Sciatic nerve (tissue), 2 donors: ENCODE measurements at regions not wholly inside any gene's neighbourhood (a gene's known extent, or its start where the extent isn't known, plus 50 kb on each side); places are given as distances from the start of the nearest gene placed in this dataset.
A peak's percentile ranks its signal among the peaks of the same experiment; 100 is the strongest.

ENCODE experiments used
- ATAC-seq: fragments of 200-7000 bp; cut with Tn5 transposase; one replicate; pipeline ENCODE4 v1.9.1; 2020; ENCODE audit warnings: mild to moderate bottlenecking, moderate library complexity
- DNase-seq: peaks from one replicate; pipeline ENCODE4 v3.0.0-alpha.2; 2020; ENCODE audit warnings: low spot score
- intact Hi-C: fragments of 100-400 bp; cut with DNase I; formaldehyde crosslinking; loops from one replicate; pipeline ENCODE4 v1.14.2; 2022
- donor health status: DM: no; HTN: no; CAD: no.
- donor health status: DM: no; HTN: no; CAD: no.

DNA sequence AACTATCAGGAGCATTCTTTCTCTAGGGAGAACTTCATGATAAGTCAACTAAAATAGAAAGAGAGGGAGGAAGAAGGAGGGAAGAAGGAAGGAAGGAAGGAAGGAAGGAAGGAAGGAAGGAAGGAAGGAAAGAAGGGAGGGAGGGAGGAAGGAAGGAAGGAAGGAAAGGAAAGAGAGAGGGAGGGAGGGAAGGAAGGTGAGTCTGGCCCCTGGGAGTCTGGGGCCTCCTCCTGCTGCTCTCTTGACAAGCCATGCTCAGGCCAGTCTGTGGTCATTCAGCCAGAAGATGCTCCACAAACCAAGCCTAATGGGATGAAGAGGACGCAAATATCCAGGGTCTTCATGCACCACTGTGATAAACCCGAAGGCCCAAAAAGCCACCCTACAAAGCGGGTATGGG, 216.4 kb upstream of the AGAP1 start:
- DNase-seq = no peak
- intact Hi-C loops = no loop called here
- ATAC-seq = no peak

DNA sequence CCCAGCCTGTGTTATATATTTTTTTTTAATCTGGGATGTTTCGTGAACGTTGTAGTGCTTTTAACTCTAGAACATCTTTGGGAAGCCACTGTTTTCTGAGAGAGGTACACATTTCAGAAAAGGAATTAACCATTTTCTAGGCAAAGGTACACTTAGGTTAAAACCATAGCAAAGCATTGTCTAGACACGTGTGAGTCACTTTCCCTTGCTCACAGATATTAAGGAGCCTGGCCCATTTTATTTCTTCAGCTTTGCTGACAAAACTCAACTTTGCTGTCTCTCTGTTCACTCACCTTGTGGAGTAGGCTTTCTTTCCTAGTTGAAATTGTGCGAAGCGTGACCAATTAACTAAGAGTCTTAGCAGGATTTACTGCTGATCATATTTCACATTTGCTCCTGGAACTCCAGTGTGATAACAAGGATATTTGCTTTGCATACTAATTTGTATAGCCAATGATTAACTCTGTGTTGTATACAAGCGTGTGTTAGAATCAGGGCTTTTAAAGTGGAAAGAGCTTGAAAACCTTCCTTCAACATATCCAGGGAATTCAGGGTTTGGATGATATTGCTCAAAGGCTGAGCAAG, 215.0 kb upstream of the AGAP1 start:
- intact Hi-C loops = no loop called here
- no peak for DNase-seq
- ATAC-seq = no peak

DNA sequence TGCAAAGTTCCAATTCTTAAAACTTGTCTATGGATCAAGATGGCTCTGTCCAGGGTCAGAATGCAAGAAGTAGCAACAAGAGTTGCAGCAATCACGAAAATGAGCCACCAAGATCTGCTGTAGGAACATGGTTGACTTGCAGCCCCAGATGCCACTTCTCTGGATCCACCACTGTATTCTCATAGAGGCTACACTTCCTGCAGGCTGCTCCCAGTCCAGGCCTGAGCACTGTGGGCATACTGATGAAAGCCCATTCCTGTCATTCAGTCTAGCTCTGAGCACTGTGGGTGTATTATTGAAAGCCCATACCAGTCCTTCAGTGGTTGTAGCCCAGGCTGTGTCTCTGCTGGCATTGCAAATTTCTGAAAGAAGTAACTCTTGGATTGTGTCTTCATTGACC, 213.9 kb upstream of the AGAP1 start:
- DNase-seq = no peak
- intact Hi-C loops = no loop called here
- ATAC-seq = no peak

DNA sequence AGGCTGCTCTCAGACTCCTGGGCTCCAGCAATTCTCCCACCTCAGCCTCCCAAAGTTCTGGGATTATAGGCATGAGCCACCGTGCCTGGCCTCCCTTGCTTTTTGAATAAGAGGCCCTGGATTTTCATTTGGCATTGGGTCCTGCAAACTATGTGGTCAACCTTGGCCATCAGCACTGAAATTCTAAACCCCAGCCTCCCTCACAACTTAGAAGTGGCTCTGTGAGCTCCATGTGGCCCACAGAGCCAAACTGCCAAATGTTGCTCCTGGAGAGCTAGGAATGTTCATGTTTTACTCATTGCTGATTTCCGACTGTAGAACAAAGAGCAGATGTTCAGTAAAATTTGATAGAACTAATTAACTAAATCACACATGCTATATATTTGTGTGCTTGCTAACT, 210.6 kb upstream of the AGAP1 start:
- no peak for ATAC-seq
- intact Hi-C loops = no loop called here
- no peak for DNase-seq

DNA sequence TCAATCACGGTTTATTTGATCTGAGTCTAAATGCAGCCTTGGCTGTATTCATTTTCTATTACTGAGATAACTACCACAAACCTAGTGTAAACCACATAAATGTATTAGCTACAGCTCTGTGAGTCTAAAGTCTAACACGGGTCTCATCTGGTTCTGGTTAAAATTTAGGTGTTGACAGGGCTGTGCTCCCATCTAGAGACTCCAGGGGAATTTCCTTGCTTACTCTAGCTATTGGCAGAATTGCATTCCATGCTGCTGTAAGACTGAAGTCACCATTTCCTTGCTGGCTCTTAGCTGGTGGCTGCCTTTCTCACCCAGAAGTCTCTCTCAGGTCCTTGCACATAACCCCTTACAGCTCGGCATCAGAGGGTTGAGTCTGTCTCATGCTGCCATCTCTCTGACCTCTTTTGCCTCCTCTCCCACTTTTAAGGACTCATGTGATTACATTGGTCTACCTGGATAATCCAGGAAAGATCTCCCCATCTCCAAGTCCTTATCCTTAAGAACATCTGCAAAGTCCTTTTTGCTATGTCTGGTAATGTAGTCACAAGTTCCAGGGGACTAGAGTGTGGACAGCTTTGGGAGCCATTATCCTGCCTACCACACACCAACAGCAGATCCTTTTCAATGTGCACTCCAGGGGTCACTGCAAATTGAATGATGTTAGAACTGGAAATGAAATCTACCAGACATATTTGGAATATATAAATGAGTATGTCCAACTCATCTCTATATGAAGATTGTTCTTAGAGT, 207.0 kb upstream of the AGAP1 start:
- intact Hi-C loops = no loop called here
- DNase-seq (no peak), ATAC-seq (peak; percentile 17)

DNA sequence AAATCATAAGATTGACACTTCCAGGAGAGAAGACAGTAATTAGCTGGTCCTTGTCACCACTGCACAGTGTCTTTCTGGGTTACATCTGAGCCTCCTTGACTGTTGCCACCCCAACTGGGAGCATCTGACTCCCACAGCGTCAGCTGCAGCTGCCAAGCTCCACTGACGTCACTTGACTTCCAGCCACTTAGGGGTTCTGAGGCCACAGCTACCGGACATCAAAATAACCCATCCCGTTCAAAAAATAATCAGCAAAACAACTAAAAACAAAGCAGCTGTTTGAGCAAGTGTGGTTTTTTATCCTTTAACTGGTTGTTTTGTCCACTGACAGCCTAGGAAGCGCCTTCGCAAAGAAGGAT, 206.5 kb upstream of the AGAP1 start:
- no peak for DNase-seq
- ATAC-seq = no peak
- intact Hi-C loops = no loop called here

DNA sequence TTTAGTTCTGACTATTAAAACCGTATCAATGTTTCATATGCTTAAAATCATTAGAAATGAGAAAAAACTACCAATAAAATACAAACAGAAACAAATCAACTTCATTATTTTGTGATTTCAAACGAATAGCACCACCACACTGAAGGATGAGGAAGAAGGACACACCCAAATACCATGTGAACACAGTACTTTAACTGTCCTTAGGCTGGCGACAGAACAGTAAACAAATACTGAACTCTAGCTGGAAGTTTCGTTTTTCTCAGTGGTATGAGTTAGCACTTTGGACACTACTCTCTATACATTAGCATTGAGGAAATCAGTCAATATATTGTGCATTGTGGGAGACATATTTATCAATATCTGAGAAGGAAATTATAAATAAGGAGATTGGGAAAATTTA, 202.4 kb upstream of the AGAP1 start:
- no peak for ATAC-seq
- no peak for DNase-seq
- intact Hi-C loops = no loop called here

DNA sequence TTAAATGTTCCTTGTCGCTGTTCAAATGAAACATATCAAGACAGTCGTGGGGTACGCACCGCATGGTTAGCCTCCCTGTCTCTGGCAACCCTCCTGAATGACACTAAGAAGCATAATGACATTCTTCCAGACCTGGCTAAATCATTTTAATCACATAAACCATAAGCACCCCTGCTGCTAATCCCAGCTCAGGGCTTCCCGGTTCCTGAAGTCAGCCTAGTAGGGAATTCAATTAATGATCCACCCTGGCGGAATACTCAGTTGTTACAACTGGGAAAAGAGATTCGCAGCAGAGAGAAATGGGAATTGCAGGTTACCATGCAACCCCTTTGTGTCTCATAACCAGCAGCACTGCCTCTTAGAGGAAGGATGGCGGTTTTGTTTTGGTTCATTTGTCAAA, 200.8 kb upstream of the AGAP1 start:
- DNase-seq (no peak), ATAC-seq (no peak)
- intact Hi-C loops = no loop called here

DNA sequence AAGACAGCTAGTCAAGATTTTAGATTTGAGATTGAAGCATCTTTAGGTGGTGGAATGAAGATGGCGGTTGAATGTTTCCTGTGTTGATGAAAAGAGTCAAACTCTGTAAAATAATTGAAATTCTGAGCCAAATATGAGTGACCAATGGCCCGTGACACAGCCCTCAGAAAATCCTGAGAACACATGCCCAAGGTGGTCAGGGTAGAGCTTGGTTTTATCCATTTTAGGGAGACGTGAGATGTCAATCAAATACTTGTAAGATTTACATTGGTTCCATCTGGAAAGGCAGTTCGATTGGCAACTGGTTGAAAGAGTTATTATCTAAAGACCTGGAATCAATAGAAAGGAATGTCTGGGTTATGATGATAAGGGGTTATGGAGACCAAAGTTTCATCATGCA, 198.0 kb upstream of the AGAP1 start:
- ATAC-seq (no peak), DNase-seq (no peak)
- intact Hi-C loops = no loop called here

DNA sequence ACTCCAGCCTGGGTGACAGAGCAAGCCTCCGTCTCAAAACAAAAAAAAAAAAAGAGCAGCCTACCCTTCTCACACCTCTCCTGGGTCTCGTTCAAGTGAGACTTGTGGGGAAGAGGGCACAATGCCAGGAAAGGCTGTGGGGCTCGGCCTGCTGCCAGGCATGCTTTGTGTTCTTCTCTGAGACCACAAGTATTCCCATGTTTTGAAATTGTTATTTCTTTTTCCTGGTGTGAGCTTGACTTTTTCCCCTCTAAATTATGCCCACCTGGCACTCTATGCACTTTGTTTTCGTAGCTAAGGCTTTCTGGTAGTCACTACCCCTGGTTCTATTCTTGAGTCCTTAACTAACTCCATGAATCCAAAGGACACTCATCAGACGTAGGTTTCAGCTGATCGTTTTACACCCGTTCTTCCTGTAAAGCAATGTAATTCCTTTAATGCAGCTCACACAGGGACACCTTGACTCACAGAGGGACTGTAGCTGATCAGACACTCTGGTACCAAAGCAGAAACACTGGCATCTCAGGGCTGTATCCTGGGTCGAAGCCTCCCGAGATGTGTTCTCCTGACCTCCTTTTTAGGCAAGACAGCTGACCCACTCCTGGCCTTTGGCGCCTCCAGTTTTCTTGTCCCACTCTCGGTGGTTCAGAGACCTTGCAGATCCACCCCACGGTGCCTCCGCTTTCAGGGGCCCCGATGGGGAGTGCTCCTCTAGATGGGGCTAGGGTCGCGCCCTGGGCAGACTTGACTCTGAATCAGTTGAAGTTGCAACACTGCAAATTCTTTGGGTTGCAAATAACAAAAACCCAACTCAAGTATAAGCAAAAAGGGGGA, 193.3 kb upstream of the AGAP1 start:
- DNase-seq = no peak
- intact Hi-C loops = no loop called here
- ATAC-seq = no peak

DNA sequence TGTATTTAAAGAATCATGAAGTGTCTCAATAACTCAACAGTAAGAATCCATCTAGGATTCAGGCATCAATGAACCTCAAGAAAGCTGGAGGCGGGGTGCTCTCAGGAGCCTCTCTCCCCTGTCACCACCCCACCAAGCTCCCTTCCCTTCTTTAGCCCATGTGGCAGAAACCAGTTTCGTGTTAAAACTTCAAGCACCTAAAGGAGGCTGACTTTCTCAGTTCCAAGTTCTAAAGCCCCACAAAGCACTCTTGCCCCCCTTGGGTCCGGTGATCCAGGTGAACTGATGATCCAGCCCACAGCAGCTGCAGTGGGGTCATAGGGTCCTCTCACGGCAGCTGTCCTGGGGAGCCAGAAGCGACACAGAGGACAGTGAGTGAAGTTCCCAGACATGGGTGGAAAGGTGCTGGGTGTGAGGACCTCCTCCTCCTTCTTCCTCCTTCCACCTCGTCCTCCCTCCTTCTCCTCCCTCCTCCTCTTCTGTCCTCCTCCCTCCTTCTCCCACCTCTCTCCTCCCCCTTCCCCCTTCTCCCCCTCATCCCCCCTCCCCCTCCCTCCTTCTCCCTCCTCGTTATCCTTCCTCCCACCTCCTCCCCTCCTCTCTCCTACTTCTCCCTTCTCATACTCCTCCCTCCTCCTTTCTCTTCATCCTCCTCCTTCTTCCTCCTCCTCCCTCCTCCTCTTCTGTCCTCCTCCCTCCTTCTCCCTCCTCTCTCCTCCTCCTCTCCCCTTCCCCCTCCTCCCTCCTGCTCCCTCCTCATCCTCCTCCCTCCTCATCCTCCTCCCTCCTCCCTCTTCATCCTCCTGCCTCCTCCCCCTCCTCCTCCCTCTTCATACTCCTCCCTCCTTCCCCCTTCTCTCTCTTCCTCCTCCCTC, 192.4 kb upstream of the AGAP1 start:
- DNase-seq (no peak), ATAC-seq (no peak)
- intact Hi-C loops = no loop called here

DNA sequence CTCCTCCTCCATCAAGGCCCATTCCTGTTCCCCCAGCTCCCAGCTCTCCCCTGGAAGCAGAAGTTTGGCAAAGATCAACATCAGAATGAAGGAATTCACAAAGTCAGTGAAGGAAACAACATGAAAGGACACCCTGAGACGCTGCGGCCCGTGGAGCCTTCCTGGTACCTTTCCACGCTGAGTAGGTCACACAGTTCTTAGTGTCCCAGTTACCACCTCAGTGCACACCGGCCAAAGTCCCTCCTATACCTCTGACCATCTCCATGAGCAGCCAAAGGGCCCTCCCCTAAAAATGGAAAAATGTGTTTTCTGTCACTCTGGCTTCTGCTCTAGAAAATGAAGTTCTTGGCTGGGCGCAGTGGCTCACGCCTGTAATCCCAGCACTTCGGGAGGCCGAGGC, 191.6 kb upstream of the AGAP1 start:
- no peak for ATAC-seq
- intact Hi-C loops = no loop called here
- no peak for DNase-seq

DNA sequence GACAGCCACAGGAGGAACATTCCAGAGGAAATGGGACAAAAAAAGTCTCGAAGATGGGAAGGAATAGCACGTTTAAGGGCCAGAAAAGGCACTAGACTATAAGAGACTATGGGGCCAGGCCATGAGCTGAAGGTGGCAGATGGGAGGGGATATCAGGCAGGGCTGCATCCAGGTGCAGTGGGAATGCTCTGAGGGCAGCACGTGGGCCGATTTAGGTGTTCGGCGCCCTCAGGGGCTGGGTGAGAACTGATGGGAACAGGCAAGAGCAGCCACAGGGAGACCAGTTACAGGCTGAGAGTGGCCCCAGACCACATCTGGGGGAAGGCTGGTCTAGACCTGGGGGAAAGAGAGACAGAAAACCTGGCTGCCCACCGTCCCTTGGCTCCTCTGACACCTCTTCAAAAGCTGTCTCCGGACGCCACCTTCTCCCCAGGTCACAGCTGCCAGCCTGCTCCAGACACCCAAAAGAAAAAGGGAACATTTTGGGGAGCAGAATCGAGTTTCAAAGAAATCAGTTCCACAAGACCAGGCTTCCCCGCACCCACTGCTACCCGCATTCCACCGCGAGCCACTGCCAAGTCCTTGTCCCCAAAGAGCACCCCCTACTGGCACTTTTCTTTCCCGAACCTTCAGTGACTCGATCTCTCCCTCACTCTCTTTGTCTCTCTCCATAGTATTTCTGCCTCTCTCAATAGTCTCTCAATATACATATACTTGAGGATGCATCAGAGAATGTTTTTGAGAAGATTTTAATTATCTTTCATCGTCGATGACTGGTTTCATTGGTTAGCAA, 190.1 kb upstream of the AGAP1 start:
- DNase-seq = no peak

DNA sequence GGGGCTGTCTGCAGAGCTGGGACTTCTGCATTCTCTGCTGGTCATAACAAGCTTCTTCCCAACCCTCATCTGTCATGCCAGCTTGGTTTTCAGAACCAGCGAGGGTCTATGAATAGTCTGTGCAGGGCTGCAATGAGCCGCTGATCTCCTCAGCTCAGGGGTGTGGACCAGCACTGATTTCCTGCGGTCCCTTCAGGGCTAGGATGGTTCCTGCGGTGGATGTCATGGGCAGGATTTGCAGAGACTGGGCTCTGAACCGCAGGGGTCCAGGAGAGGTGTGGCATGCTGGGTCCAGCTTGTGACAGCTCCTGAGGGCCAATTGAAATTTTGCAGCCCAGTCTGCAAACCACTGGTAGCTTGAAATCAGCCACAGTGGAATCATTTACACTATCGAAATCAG, 188.2 kb upstream of the AGAP1 start:
- intact Hi-C loops = no loop called here
- no peak for DNase-seq
- ATAC-seq = no peak

More for the DNA sequence above, 190.1 kb upstream of the AGAP1 start:
- intact Hi-C loops = no loop called here
- ATAC-seq = no peak

DNA sequence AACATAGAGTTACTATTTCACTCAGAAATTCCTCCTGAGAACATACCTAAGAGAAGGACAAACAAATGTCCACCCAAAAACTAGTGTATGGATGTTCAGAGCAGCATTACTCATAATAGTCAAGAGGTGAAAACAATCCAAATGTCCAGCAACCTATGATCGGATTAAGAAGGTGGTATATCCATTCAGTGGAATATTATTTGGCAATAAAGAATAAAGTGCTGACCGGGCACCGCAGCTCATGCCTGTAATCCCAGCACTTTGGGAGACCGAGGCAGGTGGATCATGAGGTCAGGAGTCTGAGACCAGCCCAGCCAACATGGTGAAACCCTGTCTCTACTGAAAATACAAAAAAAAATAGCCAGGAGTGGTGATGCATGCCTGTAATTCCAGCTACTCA, 182.8 kb upstream of the AGAP1 start:
- intact Hi-C loops = no loop called here
- DNase-seq (no peak), ATAC-seq (no peak)

DNA sequence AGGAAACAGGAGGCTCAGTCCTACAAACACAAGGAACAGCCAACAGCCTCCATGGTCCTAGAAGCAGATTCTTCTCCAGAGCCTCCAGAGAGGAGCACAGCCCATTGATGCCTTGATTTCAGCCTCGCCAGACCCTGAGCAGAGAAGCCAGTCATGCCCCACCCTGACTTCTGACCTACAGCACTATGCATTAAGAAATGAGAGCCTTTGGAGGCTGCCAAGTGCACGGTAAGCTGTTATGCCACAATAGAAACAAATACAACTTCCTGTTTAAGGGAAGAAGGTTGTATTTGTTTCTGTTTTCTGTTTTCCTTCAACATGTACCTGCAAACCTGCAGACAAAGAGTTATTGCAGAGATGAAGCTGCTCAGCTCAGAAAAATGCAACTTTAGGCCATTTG, 181.3 kb upstream of the AGAP1 start:
- intact Hi-C loops = no loop called here
- no peak for ATAC-seq
- DNase-seq = no peak

DNA sequence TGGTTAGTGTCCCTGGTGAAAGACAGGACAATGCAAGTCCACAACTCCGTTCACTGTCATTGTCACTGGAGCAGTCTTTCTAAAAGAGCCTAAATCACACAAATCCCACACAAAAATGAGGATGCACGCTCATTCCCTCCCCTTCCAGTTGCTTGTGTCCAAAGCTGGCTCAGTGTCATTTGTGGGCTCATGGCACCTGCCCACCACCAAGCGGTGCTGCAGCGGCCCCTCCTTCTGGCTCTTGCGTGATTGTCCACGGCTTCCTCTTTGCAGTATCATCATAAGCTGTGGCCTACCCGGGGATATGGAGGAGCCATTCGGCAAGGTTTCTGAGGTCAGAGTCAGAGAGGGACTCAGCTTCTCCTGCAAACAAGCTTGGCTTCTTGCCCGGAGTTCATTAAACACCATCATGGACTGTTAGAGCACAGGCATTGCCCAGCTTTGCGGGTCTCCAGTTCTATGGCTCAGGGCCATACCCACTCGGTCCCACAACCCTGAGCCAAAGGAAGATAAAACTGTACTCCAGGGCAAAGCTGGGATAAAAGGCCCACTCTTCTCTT, 179.4 kb upstream of the AGAP1 start:
- ATAC-seq (no peak), DNase-seq (no peak)
- intact Hi-C loops = no loop called here

DNA sequence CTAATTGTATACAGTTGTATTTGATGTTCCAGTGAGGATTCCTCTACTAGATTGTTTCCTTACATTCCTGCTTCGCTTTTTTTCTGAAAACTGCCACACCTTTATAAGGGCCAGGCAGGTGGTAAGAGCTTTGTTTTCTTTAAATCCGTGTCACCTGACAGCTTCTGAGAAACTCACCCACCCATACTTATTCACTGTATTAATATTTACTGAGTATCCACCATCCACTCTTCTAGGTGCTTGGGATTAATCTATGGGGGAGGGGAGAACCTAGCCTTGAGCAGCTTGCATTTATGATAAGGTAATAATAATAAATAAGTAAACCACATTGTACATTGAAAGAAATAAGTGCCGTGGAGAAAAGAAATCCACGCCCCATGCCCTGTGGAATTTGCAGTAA, 174.7 kb upstream of the AGAP1 start:
- DNase-seq (no peak), ATAC-seq (no peak)
- intact Hi-C loops = no loop called here

DNA sequence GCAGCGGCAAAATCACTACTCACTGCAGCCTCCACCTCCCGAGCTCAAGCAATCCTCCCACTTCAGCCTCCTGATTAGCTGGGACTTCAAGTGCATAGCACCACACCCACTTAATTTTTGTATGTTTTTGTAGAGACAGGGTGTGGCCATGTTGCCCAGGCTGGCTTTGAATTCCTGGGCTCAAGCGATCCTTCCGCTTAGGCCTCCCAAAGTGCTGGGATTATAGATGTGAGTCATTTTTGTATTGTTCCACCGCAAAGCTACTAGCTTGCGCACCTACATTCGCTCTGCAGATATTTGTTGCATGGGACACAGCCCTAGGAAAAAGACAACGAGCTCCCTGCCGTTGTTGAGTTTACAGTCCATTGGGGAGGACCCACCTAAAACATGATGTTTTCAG, 173.5 kb upstream of the AGAP1 start:
- no peak for ATAC-seq
- DNase-seq = no peak
- intact Hi-C loops = no loop called here
